DOHH2 (cell line): ENCODE measurements at regions not wholly inside any gene's neighbourhood (a gene's known extent, or its start where the extent isn't known, plus 50 kb on each side); places are given as distances from the start of the nearest gene placed in this dataset.

ENCODE experiments used
- H3F3A ChIP-seq: fragments of 200-600 bp; sonication (generic), shearing (Covaris generic); 2 replicates; pipeline ENCODE4 v1.6.0; 2016; ENCODE audit warnings: antibody characterized with exemption, mild to moderate bottlenecking; ENCODE audit not compliant: control insufficient read depth, insufficient read depth
- H3K27ac ChIP-seq: fragments of 200-600 bp; sonication (generic); 2 replicates; pipeline ENCODE4 v1.5.1; 2014; ENCODE audit warnings: low read depth, mild to moderate bottlenecking, low read length, moderate library complexity
- H3K27me3 ChIP-seq: fragments of 200-600 bp; sonication (generic); 2 replicates; pipeline ENCODE4 v1.6.1; 2014; ENCODE audit warnings: mild to moderate bottlenecking, low read length, mixed read lengths; ENCODE audit not compliant: control insufficient read depth
- H3K36me3 ChIP-seq: fragments of 200-600 bp; sonication (generic); 2 replicates; pipeline ENCODE4 v1.6.1; 2014; ENCODE audit warnings: mild to moderate bottlenecking, low read length, moderate library complexity, mixed read lengths; ENCODE audit not compliant: control insufficient read depth
- H3K4me1 ChIP-seq: fragments of 200-600 bp; sonication (generic); 2 replicates; pipeline ENCODE4 v1.6.1; 2014; ENCODE audit warnings: mild to moderate bottlenecking, low read length, mixed read lengths; ENCODE audit not compliant: control insufficient read depth
- H3K4me2 ChIP-seq: fragments of 200-600 bp; sonication (generic); 2 replicates; pipeline ENCODE4 v1.6.0; 2014; ENCODE audit warnings: mild to moderate bottlenecking, low read length, moderate library complexity
- H3K4me3 ChIP-seq: fragments of 200-600 bp; sonication (generic); 2 replicates; pipeline ENCODE4 v1.5.1; 2014; ENCODE audit warnings: mild to moderate bottlenecking, low read length, mixed read lengths
- H3K79me2 ChIP-seq: fragments of 200-600 bp; sonication (generic); 2 replicates; pipeline ENCODE4 v1.6.1; 2014; ENCODE audit warnings: mild to moderate bottlenecking, low read length, mixed read lengths; ENCODE audit not compliant: control insufficient read depth
- H3K9me2 ChIP-seq: fragments of 200-600 bp; sonication (generic); replicated peaks from 2 replicates; pipeline ENCODE4 v1.6.1; 2014; ENCODE audit warnings: mild to moderate bottlenecking, low read length, mixed read lengths; ENCODE audit not compliant: control insufficient read depth
- H3K9me3 ChIP-seq: fragments of 200-600 bp; sonication (generic); 2 replicates; pipeline ENCODE4 v1.6.1; 2014; ENCODE audit warnings: antibody characterized with exemption, low read length, mixed read lengths; ENCODE audit not compliant: control insufficient read depth, insufficient read depth
- H4K20me1 ChIP-seq: fragments of 200-600 bp; sonication (generic); 2 replicates; pipeline ENCODE4 v1.6.0; 2014; ENCODE audit warnings: low read depth, mild to moderate bottlenecking, antibody characterized with exemption, low read length, moderate library complexity; ENCODE audit not compliant: control insufficient read depth, insufficient read depth
- EZH2phosphoT487 ChIP-seq: fragments of 200-600 bp; sonication (generic); IDR thresholded peaks from 2 replicates; pipeline ENCODE4 v1.6.1; 2017; ENCODE audit warnings: borderline replicate concordance, mild to moderate bottlenecking, antibody characterized with exemption, low read length, moderate library complexity, mixed read lengths
- TF ChIP-seq, protein P1 (sequence below): fragments of 200-600 bp; sonication (generic); IDR thresholded peaks from one replicate; pipeline ENCODE4 v1.5.1; 2014; ENCODE audit warnings: antibody characterized with exemption, mild to moderate bottlenecking, low read depth, low read length; ENCODE audit not compliant: poor library complexity, severe bottlenecking

DNA sequence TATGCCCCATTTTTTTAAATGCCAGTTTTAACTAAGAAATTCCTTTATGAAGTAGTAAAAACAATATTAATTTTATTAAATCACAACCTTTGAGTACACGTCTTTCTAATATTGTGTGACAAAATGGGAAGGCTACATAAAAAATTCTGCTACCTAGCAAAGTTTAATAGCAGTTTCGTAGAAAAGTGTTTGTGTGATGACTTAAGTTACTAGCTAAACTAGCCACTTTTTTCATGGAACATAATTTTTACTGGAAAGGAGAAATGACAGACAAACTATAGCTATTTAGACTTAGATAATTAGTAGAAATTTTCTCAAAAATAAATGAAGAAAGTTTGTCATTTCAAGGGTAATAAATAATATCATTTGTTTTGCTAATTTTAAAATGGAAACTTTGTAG lies 153.1 kb downstream of the GPAM start:
- Histone ChIP-seq H4K20me1 (no peaks in the 10 kb centered on the region), H3K27me3 (no peaks in the 10 kb centered on the region), H3K4me1 (no peaks in the 10 kb centered on the region), H3K4me2 (no peak overlapping the region), H3K27ac (no peak overlapping the region), H3K9me3 (no peaks in the 10 kb centered on the region; the same call in 1 of the 2 replicates), H3K36me3 (no peaks in the 10 kb centered on the region), H3K79me2 (no peaks in the 10 kb centered on the region), H3F3A (no peaks in the 10 kb centered on the region), H3K9me2 (no peaks in the 10 kb centered on the region), H3K4me3 (no peak overlapping the region)
- TF ChIP-seq EZH2phosphoT487: no peak
- TF ChIP-seq, protein P1, sequence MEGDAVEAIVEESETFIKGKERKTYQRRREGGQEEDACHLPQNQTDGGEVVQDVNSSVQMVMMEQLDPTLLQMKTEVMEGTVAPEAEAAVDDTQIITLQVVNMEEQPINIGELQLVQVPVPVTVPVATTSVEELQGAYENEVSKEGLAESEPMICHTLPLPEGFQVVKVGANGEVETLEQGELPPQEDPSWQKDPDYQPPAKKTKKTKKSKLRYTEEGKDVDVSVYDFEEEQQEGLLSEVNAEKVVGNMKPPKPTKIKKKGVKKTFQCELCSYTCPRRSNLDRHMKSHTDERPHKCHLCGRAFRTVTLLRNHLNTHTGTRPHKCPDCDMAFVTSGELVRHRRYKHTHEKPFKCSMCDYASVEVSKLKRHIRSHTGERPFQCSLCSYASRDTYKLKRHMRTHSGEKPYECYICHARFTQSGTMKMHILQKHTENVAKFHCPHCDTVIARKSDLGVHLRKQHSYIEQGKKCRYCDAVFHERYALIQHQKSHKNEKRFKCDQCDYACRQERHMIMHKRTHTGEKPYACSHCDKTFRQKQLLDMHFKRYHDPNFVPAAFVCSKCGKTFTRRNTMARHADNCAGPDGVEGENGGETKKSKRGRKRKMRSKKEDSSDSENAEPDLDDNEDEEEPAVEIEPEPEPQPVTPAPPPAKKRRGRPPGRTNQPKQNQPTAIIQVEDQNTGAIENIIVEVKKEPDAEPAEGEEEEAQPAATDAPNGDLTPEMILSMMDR: no peak

DNA sequence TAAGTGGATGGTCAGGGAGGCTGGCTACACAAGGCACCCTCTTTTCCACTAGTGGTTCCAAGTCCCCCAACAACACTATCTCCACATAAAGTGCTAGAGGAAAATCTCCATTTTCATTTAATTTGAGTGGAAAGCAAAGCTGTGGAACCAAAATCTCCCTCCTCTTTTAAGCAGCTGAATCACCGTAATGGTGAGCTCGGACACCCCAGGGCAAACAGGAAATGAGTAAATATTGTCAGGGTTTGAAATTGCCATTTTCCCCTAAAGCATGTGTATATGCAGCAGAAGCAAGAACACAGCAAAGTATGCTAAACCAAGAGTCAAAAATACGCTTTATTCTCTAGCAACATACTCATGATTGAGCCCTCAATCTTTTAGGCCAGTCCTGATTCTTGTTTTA lies 143.7 kb downstream of the GPAM start:
- Histone ChIP-seq H3K4me2 (no peak overlapping the region), H3K4me3 (no peak overlapping the region), H3K79me2 (no peaks in the 10 kb centered on the region), H3K4me1 (no peaks in the 10 kb centered on the region), H4K20me1 (no peaks in the 10 kb centered on the region), H3K27me3 (no peaks in the 10 kb centered on the region), H3K27ac (no peak overlapping the region), H3K9me3 (no peaks in the 10 kb centered on the region), H3K9me2 (no peaks in the 10 kb centered on the region), H3K36me3 (no peaks in the 10 kb centered on the region), H3F3A (no peaks in the 10 kb centered on the region)
- TF ChIP-seq EZH2phosphoT487: no peak
- TF ChIP-seq, protein P1: no peak

DNA sequence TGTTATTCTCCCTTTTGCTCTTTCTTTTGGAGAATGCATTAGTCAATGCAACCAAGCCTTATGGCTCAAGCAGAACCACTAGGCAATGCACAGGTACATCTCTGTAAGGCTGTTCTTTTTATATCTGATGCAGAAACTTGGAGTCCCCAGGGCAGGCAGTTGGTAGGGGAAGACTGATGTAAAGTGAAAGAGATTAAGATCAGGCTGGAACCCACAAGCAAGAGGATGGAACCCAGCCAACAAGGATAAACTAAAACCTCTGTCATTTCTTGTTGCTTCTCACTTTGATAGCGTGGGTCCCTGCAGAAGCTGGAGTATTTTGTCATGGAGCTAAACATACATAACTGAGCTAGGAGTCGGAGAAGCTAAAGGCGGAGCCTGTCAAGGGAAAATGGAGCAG lies 142.9 kb downstream of the GPAM start:
- H3F3A ChIP-seq: no peaks in the 10 kb centered on the region
- no peaks in the 10 kb centered on the region for H3K27me3 ChIP-seq
- H3K36me3 ChIP-seq: no peaks in the 10 kb centered on the region
- no peak overlapping the region for H3K27ac ChIP-seq
- no peaks in the 10 kb centered on the region for H4K20me1 ChIP-seq
- no peaks in the 10 kb centered on the region for H3K9me3 ChIP-seq
- H3K9me2 ChIP-seq: no peaks in the 10 kb centered on the region
- H3K4me3 ChIP-seq: no peak overlapping the region
- TF ChIP-seq, protein P1: no peak
- no peak for TF ChIP-seq EZH2phosphoT487
- no peaks in the 10 kb centered on the region for H3K4me1 ChIP-seq
- H3K4me2 ChIP-seq: no peak overlapping the region
- no peaks in the 10 kb centered on the region for H3K79me2 ChIP-seq

DNA sequence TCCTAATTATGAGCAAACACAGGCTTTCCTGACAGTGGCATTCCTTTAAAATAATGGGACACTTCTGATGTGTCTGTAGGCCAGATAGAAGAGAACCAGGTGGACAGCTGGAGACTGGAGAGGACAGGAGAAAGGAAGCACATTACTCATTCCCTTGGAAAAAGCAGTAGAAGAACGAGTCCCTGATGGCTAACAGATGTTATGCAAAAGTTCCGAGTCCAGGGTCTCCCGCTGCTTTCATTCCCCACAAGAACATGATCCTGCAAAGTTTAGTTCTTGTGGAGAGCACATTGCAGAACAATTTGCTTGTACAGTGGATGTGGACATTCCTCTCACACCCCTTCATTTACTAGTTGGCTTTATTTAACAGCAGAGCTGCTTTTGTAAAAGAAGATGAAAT lies 137.6 kb downstream of the GPAM start:
- H4K20me1 ChIP-seq: no peaks in the 10 kb centered on the region
- no peaks in the 10 kb centered on the region for H3K4me1 ChIP-seq
- H3F3A ChIP-seq: no peaks in the 10 kb centered on the region
- TF ChIP-seq EZH2phosphoT487: no peak
- TF ChIP-seq, protein P1: no peak
- H3K9me2 ChIP-seq: no peaks in the 10 kb centered on the region
- no peaks in the 10 kb centered on the region for H3K79me2 ChIP-seq
- H3K9me3 ChIP-seq: no peaks in the 10 kb centered on the region
- no peak overlapping the region for H3K4me2 ChIP-seq
- no peaks in the 10 kb centered on the region for H3K36me3 ChIP-seq
- no peak overlapping the region for H3K27ac ChIP-seq
- no peak overlapping the region for H3K4me3 ChIP-seq
- no peaks in the 10 kb centered on the region for H3K27me3 ChIP-seq
